H1 (cell line): ENCODE measurements at regions not wholly inside any gene's neighbourhood (a gene's known extent, or its start where the extent isn't known, plus 50 kb on each side); places are given as distances from the start of the nearest gene placed in this dataset.

ENCODE experiments used
- CTCF ChIA-PET: fragments of 300-600 bp; sonication (Branson Sonifier 250); formaldehyde crosslinking; loops from one replicate; lab custom pipeline; 2021; ENCODE audit not compliant: partially characterized antibody; lab: Charles Lee
- POLR2A ChIA-PET: fragments of 300-600 bp; sonication (Branson Sonifier 250); formaldehyde crosslinking; loops from one replicate; lab custom pipeline; 2021; ENCODE audit warnings: inconsistent platforms; ENCODE audit not compliant: partially characterized antibody; lab: Charles Lee
- DNase-seq, 2 experiments: peaks; one replicate each; pipeline versions ENCODE4 v3.0.0 to v3.0.0-alpha.2; 2010 to 2022; ENCODE audit warnings: low spot score in 2 of 2, low read depth in 1 of 2, mixed read lengths in 1 of 2
- FAIRE-seq: peaks from 2 replicates; lab custom pipeline; 2011; peaks lifted over from hg19 to GRCh38; lab: Jason Lieb, UNC
- H2AFZ ChIP-seq: 2 replicates; pipeline ENCODE4 v1.8.1; 2012; ENCODE audit warnings: low read length, inconsistent platforms
- H2AK5ac ChIP-seq: 2 replicates; pipeline ENCODE4 v1.6.1; 2013; ENCODE audit warnings: low read depth, low read length
- H2BK120ac ChIP-seq: replicated peaks from 2 replicates; pipeline ENCODE3; 2013; ENCODE audit warnings: low read depth, low read length, inconsistent platforms
- H2BK12ac ChIP-seq: 2 replicates; pipeline ENCODE4 v1.6.1; 2013; ENCODE audit warnings: low read depth, low read length
- H2BK15ac ChIP-seq: 2 replicates; pipeline ENCODE4 v1.6.1; 2013; ENCODE audit warnings: low read length
- H2BK20ac ChIP-seq: 2 replicates; pipeline ENCODE4 v1.6.1; 2013; ENCODE audit warnings: low read length
- H2BK5ac ChIP-seq: 2 replicates; pipeline ENCODE4 v1.6.1; 2013; ENCODE audit warnings: low read depth, low read length
- H3K14ac ChIP-seq: 2 replicates; pipeline ENCODE4 v1.6.1; 2013; ENCODE audit warnings: inconsistent platforms; ENCODE audit not compliant: insufficient read length
- H3K18ac ChIP-seq: 2 replicates; pipeline ENCODE4 v1.6.1; 2013; ENCODE audit warnings: low read length; ENCODE audit errors: extremely low read depth
- H3K23ac ChIP-seq: 2 replicates; pipeline ENCODE4 v1.6.1; 2013; ENCODE audit warnings: inconsistent platforms; ENCODE audit not compliant: insufficient read length
- H3K23me2 ChIP-seq: 2 replicates; pipeline ENCODE4 v1.6.1; 2013; ENCODE audit warnings: low read depth, low read length
- H3K27ac ChIP-seq: 2 replicates; pipeline ENCODE4 v1.6.1; 2011; ENCODE audit warnings: low read depth, low read length, inconsistent platforms
- H3K27me3 ChIP-seq, 4 experiments: replicated peaks in 1 of 4; 1 replicate in 1 of 4; 2 replicates in 3 of 4; pipeline versions ENCODE4 v1.6.1 to v1.8.1; 2011 to 2013; ENCODE audit warnings: low read length in 3 of 4, mild to moderate bottlenecking in 3 of 4, inconsistent platforms in 2 of 4, mixed read lengths in 2 of 4, moderate library complexity in 1 of 4; ENCODE audit not compliant: control insufficient read depth in 3 of 4, insufficient read depth in 3 of 4; ENCODE audit errors: extremely low read depth in 1 of 4
- H3K36me3 ChIP-seq, 4 experiments: 2 replicates each; pipeline versions ENCODE4 v1.6.1 to v1.8.1; 2011 to 2013; ENCODE audit warnings: mild to moderate bottlenecking in 4 of 4, low read length in 3 of 4, moderate library complexity in 2 of 4, control low read depth in 1 of 4, inconsistent platforms in 1 of 4; ENCODE audit not compliant: insufficient read depth in 4 of 4, control insufficient read depth in 2 of 4
- H3K4ac ChIP-seq: replicated peaks from 2 replicates; pipeline ENCODE3; 2013; ENCODE audit warnings: low read length, low read depth, mixed read lengths, inconsistent platforms; ENCODE audit not compliant: insufficient read length
- H3K4me1 ChIP-seq, 4 experiments: replicated peaks in 1 of 4; 1 replicate in 1 of 4; 2 replicates in 3 of 4; pipeline versions ENCODE4 v1.6.1 to v1.8.1; 2011 to 2013; ENCODE audit warnings: low read length in 3 of 4, inconsistent platforms in 2 of 4, mixed read lengths in 1 of 4; ENCODE audit not compliant: insufficient read depth in 4 of 4, control insufficient read depth in 3 of 4
- H3K4me2 ChIP-seq, 2 experiments: 2 replicates each; pipeline versions ENCODE4 v1.6.1 to v1.8.1; 2011 to 2013; ENCODE audit warnings: low read depth in 2 of 2, low read length in 2 of 2, control low read depth in 1 of 2, inconsistent platforms in 1 of 2, mild to moderate bottlenecking in 1 of 2; ENCODE audit not compliant: insufficient read depth in 1 of 2
- H3K4me3 ChIP-seq, 4 experiments: fragments of 200-600, 300-600 bp in 1 of 4; sonication (generic), shearing (Covaris generic), sonication (Bioruptor Twin) in 1 of 4; 2 replicates each; pipeline versions ENCODE4 v1.5.1 to v1.8.1; 2011 to 2016; ENCODE audit warnings: low read length in 4 of 4, low read depth in 3 of 4, control low read depth in 2 of 4, inconsistent platforms in 2 of 4, mild to moderate bottlenecking in 2 of 4, mixed read lengths in 1 of 4, moderate library complexity in 1 of 4; ENCODE audit not compliant: insufficient read depth in 2 of 4; ENCODE audit errors: extremely low read depth in 1 of 4
- H3K56ac ChIP-seq: replicated peaks from 2 replicates; pipeline ENCODE3; 2013; ENCODE audit warnings: low read depth, mild to moderate bottlenecking, mixed read lengths, low read length, inconsistent platforms; ENCODE audit not compliant: insufficient read length
- H3K79me1 ChIP-seq: 2 replicates; pipeline ENCODE4 v1.6.1; 2013; ENCODE audit warnings: low read depth, low read length, control low read depth
- H3K79me2 ChIP-seq, 2 experiments: 2 replicates each; pipeline versions ENCODE4 v1.6.1 to v1.8.1; 2012 to 2013; ENCODE audit warnings: low read length in 2 of 2, mild to moderate bottlenecking in 2 of 2, inconsistent platforms in 1 of 2; ENCODE audit not compliant: insufficient read depth in 2 of 2, control insufficient read depth in 1 of 2
- H3K9ac ChIP-seq, 4 experiments: replicated peaks in 1 of 4; 1 replicate in 1 of 4; 2 replicates in 3 of 4; pipeline versions ENCODE4 v1.6.1 to v1.8.1; 2011 to 2013; ENCODE audit warnings: low read depth in 3 of 4, low read length in 3 of 4, control low read depth in 2 of 4, mild to moderate bottlenecking in 2 of 4, moderate library complexity in 2 of 4, inconsistent platforms in 1 of 4; ENCODE audit errors: extremely low read depth in 1 of 4
- H3K9me3 ChIP-seq, 2 experiments: 2 replicates each; pipeline versions ENCODE4 v1.6.1 to v1.8.1; 2012 to 2013; ENCODE audit warnings: mild to moderate bottlenecking in 2 of 2, moderate library complexity in 2 of 2, control low read depth in 1 of 2, inconsistent platforms in 1 of 2, low read depth in 1 of 2, low read length in 1 of 2, mixed read lengths in 1 of 2; ENCODE audit not compliant: insufficient read depth in 2 of 2
- H4K20me1 ChIP-seq, 2 experiments: replicated peaks in 1 of 2; 2 replicates each; pipeline versions ENCODE3 to v1.8.1; 2011 to 2013; ENCODE audit warnings: inconsistent platforms in 2 of 2, low read length in 2 of 2, mild to moderate bottlenecking in 1 of 2; ENCODE audit not compliant: insufficient read depth in 2 of 2, control insufficient read depth in 1 of 2
- H4K5ac ChIP-seq: 2 replicates; pipeline ENCODE4 v1.6.1; 2013; ENCODE audit warnings: low read length, low read depth, mixed read lengths, inconsistent platforms; ENCODE audit not compliant: insufficient read length
- H4K8ac ChIP-seq: 2 replicates; pipeline ENCODE4 v1.8.0; 2013; ENCODE audit warnings: mild to moderate bottlenecking, moderate library complexity, low read length, inconsistent platforms; ENCODE audit not compliant: insufficient read depth; ENCODE audit errors: extremely low read depth
- H4K91ac ChIP-seq: replicated peaks from 2 replicates; pipeline ENCODE3; 2013; ENCODE audit warnings: low read length, mixed read lengths, inconsistent platforms; ENCODE audit not compliant: insufficient read length
- POLR2A ChIP-seq, 2 experiments: IDR thresholded peaks; 1 replicate in 1 of 2; 2 replicates in 1 of 2; pipeline ENCODE4 v1.6.1; 2011; ENCODE audit warnings: low read depth in 2 of 2, low read length in 2 of 2, mild to moderate bottlenecking in 2 of 2; ENCODE audit errors: control extremely low read depth in 1 of 2
- YY1 ChIP-seq: IDR thresholded peaks from 2 replicates; pipeline ENCODE4 v1.6.1; 2011; ENCODE audit warnings: low read depth, mild to moderate bottlenecking, low read length
- whole genome bisulfite sequencing, 2 experiments: shearing (Covaris generic) in 1 of 2; methylation state at CpG; one replicate each; pipeline versions ENCODE4 v1.1.6 to v1.1.7; 2013 to 2015; ENCODE audit warnings: low lambda C conversion rate in 2 of 2, mixed read lengths in 2 of 2, inconsistent platforms in 1 of 2, low coverage in 1 of 2, missing lambda C conversion rate in 1 of 2; ENCODE audit not compliant: insufficient replicate concordance in 2 of 2, insufficient coverage in 1 of 2, insufficient read length in 1 of 2; ENCODE audit errors: extremely low coverage in 1 of 2, missing lambda C conversion rate in 1 of 2; 5-methylcytosine and 5-hydroxymethylcytosine counted together

- FAIRE-seq, result no peak
- no peak for TF ChIP-seq YY1
- TF ChIP-seq POLR2A (IDR thresholded peaks at IDR 0.05; ENCODE audit: control extremely low read depth in 1 of 2, low read depth in 2 of 2, low read length in 2 of 2), result no peak
Observed at GRCh38 chr21:20254964-20255363, 743.2 kb upstream of the NCAM2 start.

More at GRCh38 chr21:20254964-20255363, 743.2 kb upstream of the NCAM2 start:
- no peak for DNase-seq
- ChIA-PET POLR2A (no interaction called here), CTCF (no interaction called here)
- no peaks in the 10 kb centered on the region for H3K9me3 ChIP-seq
- no peak overlapping the region for H3K14ac ChIP-seq
- H3K18ac ChIP-seq, result no peak overlapping the region
- H4K91ac ChIP-seq, result no peak overlapping the region
- H3K27me3 ChIP-seq, result no peaks in the 10 kb centered on the region
- H3K4me2 ChIP-seq, result no peak overlapping the region
- no peak overlapping the region for H2BK12ac ChIP-seq
- H3K36me3 ChIP-seq, result no peaks in the 10 kb centered on the region
- no peak overlapping the region for H3K4me3 ChIP-seq
- no peak overlapping the region for H3K9ac ChIP-seq
- no peaks in the 10 kb centered on the region for H3K79me1 ChIP-seq
- no peak overlapping the region for H2AK5ac ChIP-seq
- no peak overlapping the region for H2BK20ac ChIP-seq
- no peak overlapping the region for H2AFZ ChIP-seq
- H3K4ac ChIP-seq, result no peak overlapping the region
- H3K27ac ChIP-seq, result no peak overlapping the region
- H3K23me2 ChIP-seq, result no peaks in the 10 kb centered on the region
- no peaks in the 10 kb centered on the region for H3K79me2 ChIP-seq
- no peak overlapping the region for H2BK120ac ChIP-seq
- WGBS, 2 experiments, result 90% methylated on average over 4 of the region's 4 CpGs; no CpG with 5 or more reads in 1 of the 2 experiments
- H3K4me1 ChIP-seq, result peaks cover 0 to 3% (median 0%) of the 10 kb centered on the region in 4 experiments; a peak in 1 of 7 replicates
- no peak overlapping the region for H4K8ac ChIP-seq
- no peak overlapping the region for H3K23ac ChIP-seq
- no peaks in the 10 kb centered on the region for H4K20me1 ChIP-seq
- H3K56ac ChIP-seq, result no peak overlapping the region
- H2BK15ac ChIP-seq, result no peak overlapping the region
- H4K5ac ChIP-seq, result no peak overlapping the region
- no peak overlapping the region for H2BK5ac ChIP-seq
